NCI-H2107 (cell line): ENCODE measurements at regions not wholly inside any gene's neighbourhood (a gene's known extent, or its start where the extent isn't known, plus 50 kb on each side); places are given as distances from the start of the nearest gene placed in this dataset.
A peak's percentile ranks its signal among the peaks of the same experiment; 100 is the strongest.

Experiments
- DNase-seq: peaks from one replicate; lab custom pipeline; 2025; lab: John Stamatoyannopoulos, UW

- no peak for DNase-seq
Measured at GRCh38 chr2:236797411-236797810, 227.8 kb downstream of the ACKR3 start.

DNA sequence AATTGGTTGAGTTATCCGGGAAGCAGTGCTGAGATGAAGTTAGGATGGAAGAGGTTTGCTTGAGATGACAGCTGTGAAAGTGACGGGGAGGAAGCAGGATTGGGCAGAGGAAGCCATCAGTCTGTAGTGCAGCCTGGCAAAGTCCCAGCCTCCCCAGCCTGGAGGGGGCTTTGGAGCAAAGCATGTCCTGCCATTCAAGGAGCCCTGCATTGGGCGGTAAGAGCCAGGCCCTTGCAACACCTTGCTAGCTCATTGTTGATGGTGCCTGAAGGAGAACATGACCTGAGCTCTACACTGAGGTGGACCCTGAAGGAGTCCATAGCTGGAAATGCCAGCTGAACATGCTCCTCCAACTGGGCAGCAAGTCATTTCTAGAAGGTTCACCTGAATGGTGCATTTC, 228.9 kb downstream of the ACKR3 start:
- no peak for DNase-seq

DNA sequence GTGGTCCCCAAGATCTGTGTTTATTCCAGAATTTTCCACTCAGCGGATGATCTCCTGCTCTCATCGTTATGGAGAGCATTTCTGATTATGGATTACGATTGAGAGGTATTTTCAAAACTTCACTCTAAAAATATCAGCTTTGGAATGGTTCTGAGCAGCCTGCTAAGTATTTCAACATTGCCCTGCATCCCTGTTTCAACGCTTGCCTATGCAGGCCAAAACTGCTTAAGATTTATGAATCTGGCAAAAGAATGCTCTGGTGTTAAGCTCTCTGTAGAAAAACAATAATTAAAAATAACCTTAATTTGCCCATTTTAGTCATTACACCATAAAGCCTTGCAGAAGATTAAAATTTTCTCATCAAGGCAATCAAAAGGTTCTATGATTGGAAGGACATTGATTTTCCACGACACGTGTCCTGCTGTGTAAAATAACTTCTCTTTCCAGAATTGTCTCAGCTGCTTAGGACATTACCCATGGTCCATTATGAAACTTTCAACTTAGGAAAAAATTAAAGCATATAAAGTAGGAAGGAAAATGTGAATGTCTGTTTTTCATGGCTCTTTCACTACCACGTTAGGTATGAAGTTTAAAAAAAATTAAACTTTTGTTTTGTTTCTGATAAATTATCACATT, 229.9 kb downstream of the ACKR3 start:
- DNase-seq = no peak

DNA sequence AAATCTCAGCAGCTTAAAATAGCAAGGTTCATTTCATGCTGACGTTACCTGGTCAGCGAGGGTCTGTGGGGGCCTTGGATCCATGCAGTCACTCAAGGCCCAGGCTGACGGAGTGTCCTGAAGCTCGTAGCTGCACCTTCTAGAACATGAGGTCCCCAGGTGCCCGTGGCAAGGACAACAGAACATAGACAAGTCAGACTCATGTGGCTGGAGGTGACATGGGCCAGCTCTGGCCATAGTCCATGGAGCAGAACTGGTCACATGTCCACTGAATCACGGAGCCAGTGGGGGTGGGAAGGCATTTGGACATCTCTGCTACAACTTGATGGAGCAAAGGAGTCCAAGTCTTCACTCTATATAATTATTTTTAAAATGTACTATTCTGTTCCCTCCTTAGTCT, 233.2 kb downstream of the ACKR3 start:
- DNase-seq = no peak

DNA sequence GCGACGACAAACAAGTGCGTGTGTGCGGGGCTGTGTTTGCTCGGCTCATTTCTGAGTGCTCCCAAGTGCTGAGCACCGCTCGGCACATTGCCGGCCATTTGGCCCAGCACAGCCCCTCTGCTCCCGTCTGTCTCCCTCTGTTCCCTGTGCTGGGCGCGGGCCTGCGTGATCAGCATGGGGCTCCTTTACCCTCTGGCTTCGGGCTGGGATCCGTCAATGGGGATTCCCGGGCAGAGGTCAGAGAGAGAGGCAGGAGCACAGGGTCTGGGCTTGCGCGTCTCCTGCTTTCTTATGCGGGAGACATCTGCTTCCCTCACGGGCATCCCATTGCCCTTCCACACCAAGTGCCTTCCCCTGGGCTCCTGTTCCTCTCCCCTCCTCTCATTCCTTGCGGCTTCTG, 234.0 kb downstream of the ACKR3 start:
- DNase-seq = no peak

- no peak for DNase-seq
Measured at GRCh38 chr2:236805800-236806531, 236.3 kb downstream of the ACKR3 start.

DNA sequence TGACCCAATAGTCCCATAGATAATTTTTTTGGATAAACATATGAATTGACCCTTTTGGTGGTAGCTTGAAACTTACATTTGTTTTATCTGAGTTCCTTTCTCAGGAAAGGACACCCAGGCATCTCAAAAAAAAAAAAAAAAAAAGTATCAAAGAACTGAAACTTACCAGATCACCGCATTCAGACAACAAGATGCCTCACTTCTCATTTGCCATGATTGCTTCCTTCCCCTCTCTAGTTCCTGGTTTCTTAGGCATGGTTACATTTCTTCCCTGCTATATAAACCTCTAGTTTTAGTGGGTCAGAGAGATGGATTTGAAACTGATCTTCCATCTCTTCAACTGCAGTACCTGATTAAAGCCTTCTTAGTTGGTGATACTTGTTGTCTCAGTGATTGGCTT, 240.1 kb downstream of the ACKR3 start:
- no peak for DNase-seq

GRCh38 chr2:236811062-236811656, 241.5 kb downstream of the ACKR3 start:
- no peak for DNase-seq

- DNase-seq = no peak
Measured at GRCh38 chr2:236813766-236814165, 244.1 kb downstream of the ACKR3 start.

DNA sequence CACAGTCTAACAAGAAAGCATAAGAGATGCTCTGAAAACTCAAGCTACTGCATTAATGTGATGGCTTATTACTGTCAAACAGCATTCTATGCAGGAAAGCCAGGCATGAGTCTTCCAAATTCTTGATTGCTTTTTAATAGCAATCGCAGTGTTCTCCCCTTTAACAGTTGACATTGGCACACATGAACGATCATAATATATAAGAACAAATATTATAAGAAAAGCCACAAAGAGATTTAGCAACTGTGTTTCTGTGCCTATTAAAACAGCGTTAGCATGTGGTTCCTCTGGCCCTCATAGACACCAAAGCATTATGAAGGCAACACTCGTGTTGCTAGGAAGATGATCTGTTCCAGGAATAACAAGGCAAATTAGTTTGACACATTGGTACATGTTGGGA, 245.0 kb downstream of the ACKR3 start:
- no peak for DNase-seq

DNA sequence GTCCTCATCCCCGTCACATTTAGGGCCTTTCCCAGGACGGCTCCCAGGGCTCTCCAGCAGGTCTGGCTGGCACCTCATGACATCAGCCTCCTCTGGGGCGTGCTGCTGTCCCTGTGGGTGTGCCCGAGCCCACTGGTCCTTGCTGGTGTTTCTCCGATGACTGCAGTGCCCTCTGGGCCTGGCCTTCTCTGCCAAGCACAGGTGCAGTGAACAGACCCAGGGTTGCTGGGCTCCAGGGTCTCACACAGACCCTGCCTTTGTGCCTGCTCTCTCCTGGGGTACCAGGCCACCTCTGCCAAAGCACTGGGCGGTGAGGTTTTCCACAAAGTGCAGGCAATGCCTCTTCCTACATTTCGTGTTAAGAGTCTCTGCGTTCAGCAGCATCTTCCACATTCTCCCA, 246.1 kb downstream of the ACKR3 start:
- no peak for DNase-seq

- DNase-seq = no peak
Measured at GRCh38 chr2:236816197-236817170, 246.9 kb downstream of the ACKR3 start.

DNA sequence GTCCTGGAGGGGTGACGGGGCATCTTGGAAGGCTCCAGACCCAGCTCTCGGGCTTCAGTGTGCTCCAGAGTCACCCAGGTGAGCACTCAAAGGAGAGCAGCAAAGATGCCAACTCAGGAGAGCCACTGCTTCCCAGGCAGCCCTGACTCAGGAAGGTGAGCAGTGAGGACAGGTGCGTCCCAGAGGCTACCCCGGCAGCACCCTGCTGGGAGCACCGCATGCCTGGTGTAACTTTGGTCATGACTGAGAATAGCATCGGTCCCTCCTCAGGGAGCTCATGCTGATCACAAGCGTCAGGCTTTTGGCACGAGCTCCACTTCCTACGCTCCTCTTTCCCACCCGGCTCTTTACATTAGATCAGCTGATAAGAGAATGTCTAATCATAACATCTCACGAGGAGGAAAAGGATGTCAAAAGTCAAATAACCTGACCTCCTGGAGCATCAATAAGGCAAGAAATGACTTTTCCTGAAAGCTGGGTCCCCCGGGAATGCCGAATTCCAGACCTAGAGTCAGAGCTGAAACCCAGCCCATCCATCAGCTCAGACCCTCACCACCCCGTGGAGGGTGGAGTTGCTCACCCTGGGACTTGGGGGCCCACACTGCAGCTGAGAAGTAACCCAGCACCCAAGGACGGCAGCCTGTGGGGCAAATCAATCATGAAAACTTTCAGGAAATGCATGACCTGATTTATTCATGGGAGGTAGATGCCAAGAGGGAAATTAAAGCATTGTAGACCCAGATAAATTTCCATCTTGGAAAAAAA, 248.8 kb downstream of the ACKR3 start:
- no peak for DNase-seq

DNA sequence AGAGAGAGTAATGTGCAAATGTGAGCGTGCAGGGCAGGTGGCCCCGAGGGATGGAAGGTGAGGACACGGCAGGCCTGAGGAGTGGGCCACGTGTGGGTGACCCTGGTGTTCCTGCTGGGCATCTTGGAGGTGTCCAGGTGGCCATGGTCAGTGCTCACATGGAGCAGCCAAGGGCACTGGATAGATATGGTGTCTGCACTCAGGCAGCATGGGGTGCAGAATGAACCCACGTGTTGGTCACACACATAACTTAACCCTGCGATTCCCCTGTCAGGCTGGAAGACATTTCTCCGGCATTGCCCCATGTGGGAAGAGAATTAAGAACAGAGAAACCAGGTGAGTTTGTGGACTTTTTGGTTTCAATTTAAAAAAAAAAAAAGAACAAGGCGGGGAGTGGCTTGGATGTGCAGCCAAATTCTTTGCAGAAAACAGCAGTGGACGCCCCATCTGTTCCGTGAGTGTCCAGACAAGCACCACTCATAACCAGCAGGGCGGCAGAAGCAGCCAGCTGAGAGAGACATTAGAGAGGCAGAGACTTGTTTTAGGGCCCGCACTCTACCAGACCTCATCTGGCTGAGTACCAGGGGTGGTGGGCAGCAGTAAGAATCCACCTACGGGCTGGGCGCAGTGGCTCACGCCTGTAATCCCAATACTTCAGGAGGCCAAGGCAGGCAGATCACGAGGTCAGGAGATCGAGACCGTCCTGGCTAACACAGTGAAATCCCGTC, 249.8 kb downstream of the ACKR3 start:
- no peak for DNase-seq

- no peak for DNase-seq
Measured at GRCh38 chr2:236820763-236821344, 251.2 kb downstream of the ACKR3 start.

GRCh38 chr2:236823041-236823629, 253.5 kb downstream of the ACKR3 start:
- no peak for DNase-seq

DNA sequence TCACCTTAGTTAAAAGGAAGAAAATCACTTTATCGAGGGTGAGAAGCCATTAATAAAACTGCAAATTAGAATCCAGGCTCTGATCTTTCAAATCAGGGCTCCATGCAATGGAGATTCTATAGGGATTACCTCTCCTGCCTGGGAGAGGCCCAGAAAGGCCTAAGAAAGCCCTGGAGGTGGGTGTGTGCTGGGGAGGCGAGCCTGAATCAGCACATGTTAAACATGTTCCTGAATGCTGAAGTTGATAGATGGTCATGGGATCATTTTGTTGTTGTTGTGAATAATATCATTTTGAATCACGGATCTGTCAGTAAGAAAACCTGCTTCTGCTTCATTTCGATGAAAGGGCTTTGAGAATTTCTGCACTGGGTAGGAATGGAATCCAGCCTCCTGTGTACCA, 254.3 kb downstream of the ACKR3 start:
- DNase-seq = no peak

- DNase-seq = peak; percentile 16
Measured at GRCh38 chr2:236824836-236825235, 255.2 kb downstream of the ACKR3 start.

- DNase-seq = no peak
Measured at GRCh38 chr2:236825989-236826510, 256.4 kb downstream of the ACKR3 start.
